CD14-positive monocyte (primary cell): ENCODE measurements at regions not wholly inside any gene's neighbourhood (a gene's known extent, or its start where the extent isn't known, plus 50 kb on each side); places are given as distances from the start of the nearest gene placed in this dataset.

Source experiments
- DNase-seq, 3 donors: peaks; one replicate each; pipeline ENCODE4 v3.0.0-alpha.2; 2011 to 2022
- H2AFZ ChIP-seq: 2 replicates; pipeline ENCODE4 v1.6.0; 2012; ENCODE audit warnings: mild to moderate bottlenecking, low read depth, low read length, inconsistent platforms; ENCODE audit not compliant: insufficient read depth, poor library complexity, severe bottlenecking
- H3K27ac ChIP-seq, 2 donors: 1 replicate in 1 of 2; 2 replicates in 1 of 2; pipeline ENCODE4 v1.5.1; 2012 to 2013; ENCODE audit warnings: low read length in 2 of 2, control low read depth in 1 of 2, inconsistent platforms in 1 of 2, low read depth in 1 of 2, mild to moderate bottlenecking in 1 of 2
- H3K27me3 ChIP-seq, 2 donors: one replicate each; pipeline versions ENCODE4 v1.6.0 to v1.6.1; 2011 to 2013; ENCODE audit warnings: low read length in 2 of 2; ENCODE audit not compliant: control insufficient read depth in 2 of 2, insufficient read depth in 2 of 2
- H3K36me3 ChIP-seq, 2 donors: replicated peaks in 1 of 2; 1 replicate in 1 of 2; 2 replicates in 1 of 2; pipeline versions ENCODE4 v1.5.1 to v1.6.1; 2012 to 2013; ENCODE audit warnings: low read length in 2 of 2, control low read depth in 1 of 2, inconsistent platforms in 1 of 2, mild to moderate bottlenecking in 1 of 2; ENCODE audit not compliant: insufficient read depth in 2 of 2, control insufficient read depth in 1 of 2
- H3K4me1 ChIP-seq, 2 donors: 1 replicate in 1 of 2; 2 replicates in 1 of 2; pipeline versions ENCODE4 v1.5.1 to v1.6.1; 2012 to 2013; ENCODE audit warnings: low read length in 2 of 2, control low read depth in 1 of 2, inconsistent platforms in 1 of 2, mild to moderate bottlenecking in 1 of 2, moderate library complexity in 1 of 2; ENCODE audit not compliant: insufficient read depth in 2 of 2, control insufficient read depth in 1 of 2
- H3K4me2 ChIP-seq: replicated peaks from 2 replicates; pipeline ENCODE3; 2012; ENCODE audit warnings: low read length, moderate library complexity, mild to moderate bottlenecking; ENCODE audit not compliant: poor library complexity, severe bottlenecking; ENCODE audit errors: extremely low read depth
- H3K4me3 ChIP-seq, 3 experiments: fragments of 200-600 bp in 1 of 3; sonication (generic) in 1 of 3; replicated peaks in 1 of 3; 1 replicate in 2 of 3; 2 replicates in 1 of 3; pipeline ENCODE4 v1.5.1; 2011 to 2013; ENCODE audit warnings: low read length in 3 of 3, mild to moderate bottlenecking in 3 of 3, control low read depth in 2 of 3, low read depth in 2 of 3, inconsistent platforms in 1 of 3, moderate library complexity in 1 of 3
- H3K79me2 ChIP-seq: 2 replicates; pipeline ENCODE4 v1.6.0; 2012; ENCODE audit warnings: mild to moderate bottlenecking, control low read depth, inconsistent platforms, low read length, moderate library complexity; ENCODE audit not compliant: insufficient read depth
- H3K9ac ChIP-seq: 2 replicates; pipeline ENCODE4 v1.6.0; 2017; ENCODE audit warnings: low read length, mild to moderate bottlenecking; ENCODE audit not compliant: insufficient read depth, poor library complexity, severe bottlenecking
- H3K9me3 ChIP-seq, 2 donors: replicated peaks in 1 of 2; 1 replicate in 1 of 2; 2 replicates in 1 of 2; pipeline versions ENCODE4 v1.5.1 to v1.6.1; 2012 to 2013; ENCODE audit warnings: low read length in 2 of 2, control low read depth in 1 of 2; ENCODE audit not compliant: control insufficient read depth in 1 of 2, insufficient read depth in 1 of 2
- H4K20me1 ChIP-seq: 2 replicates; pipeline ENCODE4 v1.6.0; 2012; ENCODE audit warnings: mild to moderate bottlenecking, low read length, control low read depth, moderate library complexity; ENCODE audit not compliant: insufficient read depth
- H3K27ac Mint-ChIP-seq, 7 donors: one replicate each; pipeline ENCODE4 v1.8.0; 2020; ENCODE audit warnings: mild to moderate bottlenecking in 7 of 7, mixed read lengths in 7 of 7, moderate library complexity in 6 of 7, inconsistent platforms in 2 of 7
- H3K27me3 Mint-ChIP-seq, 3 donors: one replicate each; pipeline ENCODE4 v1.8.0; 2021 to 2022; ENCODE audit warnings: low read depth in 3 of 3, mild to moderate bottlenecking in 3 of 3, mixed read lengths in 3 of 3, moderate library complexity in 3 of 3, inconsistent platforms in 1 of 3
- H3K36me3 Mint-ChIP-seq, 2 donors: one replicate each; pipeline ENCODE4 v1.8.0; 2020; ENCODE audit warnings: mixed read lengths in 2 of 2, inconsistent platforms in 1 of 2, mild to moderate bottlenecking in 1 of 2
- H3K4me1 Mint-ChIP-seq: one replicate; pipeline ENCODE4 v1.8.0; 2020; ENCODE audit warnings: mild to moderate bottlenecking, mixed read lengths
- H3K4me3 Mint-ChIP-seq, 2 donors: one replicate each; pipeline ENCODE4 v1.8.0; 2020; ENCODE audit warnings: mild to moderate bottlenecking in 2 of 2, mixed read lengths in 2 of 2, moderate library complexity in 1 of 2
- H3K9me3 Mint-ChIP-seq, 7 donors: one replicate each; pipeline ENCODE4 v1.8.0; 2020 to 2022; ENCODE audit warnings: mixed read lengths in 7 of 7, mild to moderate bottlenecking in 6 of 7, moderate library complexity in 6 of 7, inconsistent platforms in 2 of 7
- WGBS: methylation state at CpG from one replicate; pipeline ENCODE4 v1.1.5; 2013; ENCODE audit warnings: missing lambda C conversion rate; ENCODE audit not compliant: insufficient coverage; 5-methylcytosine and 5-hydroxymethylcytosine counted together
- intact Hi-C, 2 donors: fragments of 100-400 bp; cut with micrococcal nuclease; formaldehyde crosslinking; loops; one replicate each; pipeline versions ENCODE4 v1.15.0 to v1.15.1; 2023
- TF ChIP-seq, protein P1 (sequence below): fragments of 200-600 bp; IDR thresholded peaks from one replicate; pipeline ENCODE4 v1.8.0; 2022; ENCODE audit warnings: antibody characterized with exemption, mild to moderate bottlenecking

DNA sequence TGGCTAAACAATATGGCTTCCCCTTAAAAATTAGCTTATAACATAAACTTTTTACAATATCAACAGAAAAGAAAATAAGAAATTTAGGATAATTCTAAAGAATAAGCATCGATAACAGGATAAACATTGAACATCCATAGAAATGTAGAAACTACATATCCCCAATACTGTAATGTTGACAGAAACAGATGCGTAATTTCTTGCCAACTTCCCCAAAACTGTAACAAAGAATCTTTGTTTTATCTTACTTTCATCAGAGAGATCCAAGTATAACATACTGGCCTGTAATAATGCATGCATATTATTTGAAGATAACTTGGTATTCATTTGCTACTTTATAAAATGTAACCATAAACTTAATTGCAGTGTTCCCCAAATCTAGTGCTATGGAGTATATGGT lies 339.9 kb downstream of the ARL4A start:
- Histone ChIP-seq H3K9me3 (no peaks in the 10 kb centered on the region), H3K36me3 (no peaks in the 10 kb centered on the region), H3K9ac (no peak overlapping the region), H4K20me1 (no peaks in the 10 kb centered on the region), H3K79me2 (no peaks in the 10 kb centered on the region), H3K4me3 (no peak overlapping the region), H3K27me3 (no peaks in the 10 kb centered on the region), H3K4me1 (no peaks in the 10 kb centered on the region), H2AFZ (no peak overlapping the region), H3K4me2 (no peak overlapping the region), H3K27ac (no peak overlapping the region)
- H3K4me1 Mint-ChIP-seq, result no peaks in the 10 kb centered on the region
- TF ChIP-seq, protein P1, sequence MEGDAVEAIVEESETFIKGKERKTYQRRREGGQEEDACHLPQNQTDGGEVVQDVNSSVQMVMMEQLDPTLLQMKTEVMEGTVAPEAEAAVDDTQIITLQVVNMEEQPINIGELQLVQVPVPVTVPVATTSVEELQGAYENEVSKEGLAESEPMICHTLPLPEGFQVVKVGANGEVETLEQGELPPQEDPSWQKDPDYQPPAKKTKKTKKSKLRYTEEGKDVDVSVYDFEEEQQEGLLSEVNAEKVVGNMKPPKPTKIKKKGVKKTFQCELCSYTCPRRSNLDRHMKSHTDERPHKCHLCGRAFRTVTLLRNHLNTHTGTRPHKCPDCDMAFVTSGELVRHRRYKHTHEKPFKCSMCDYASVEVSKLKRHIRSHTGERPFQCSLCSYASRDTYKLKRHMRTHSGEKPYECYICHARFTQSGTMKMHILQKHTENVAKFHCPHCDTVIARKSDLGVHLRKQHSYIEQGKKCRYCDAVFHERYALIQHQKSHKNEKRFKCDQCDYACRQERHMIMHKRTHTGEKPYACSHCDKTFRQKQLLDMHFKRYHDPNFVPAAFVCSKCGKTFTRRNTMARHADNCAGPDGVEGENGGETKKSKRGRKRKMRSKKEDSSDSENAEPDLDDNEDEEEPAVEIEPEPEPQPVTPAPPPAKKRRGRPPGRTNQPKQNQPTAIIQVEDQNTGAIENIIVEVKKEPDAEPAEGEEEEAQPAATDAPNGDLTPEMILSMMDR, result no peak
- H3K27me3 Mint-ChIP-seq, result no peaks in the 10 kb centered on the region
- H3K9me3 Mint-ChIP-seq, result peaks cover 0 to 8% (median 0%) of the 10 kb centered on the region in 7 donors
- no peak for DNase-seq
- H3K36me3 Mint-ChIP-seq, result no peaks in the 10 kb centered on the region
- no peak overlapping the region for H3K27ac Mint-ChIP-seq
- WGBS, result no CpG with 5 or more reads among the region's 2 CpGs
- intact Hi-C loops, result no loop called here
- H3K4me3 Mint-ChIP-seq, result no peak overlapping the region

DNA sequence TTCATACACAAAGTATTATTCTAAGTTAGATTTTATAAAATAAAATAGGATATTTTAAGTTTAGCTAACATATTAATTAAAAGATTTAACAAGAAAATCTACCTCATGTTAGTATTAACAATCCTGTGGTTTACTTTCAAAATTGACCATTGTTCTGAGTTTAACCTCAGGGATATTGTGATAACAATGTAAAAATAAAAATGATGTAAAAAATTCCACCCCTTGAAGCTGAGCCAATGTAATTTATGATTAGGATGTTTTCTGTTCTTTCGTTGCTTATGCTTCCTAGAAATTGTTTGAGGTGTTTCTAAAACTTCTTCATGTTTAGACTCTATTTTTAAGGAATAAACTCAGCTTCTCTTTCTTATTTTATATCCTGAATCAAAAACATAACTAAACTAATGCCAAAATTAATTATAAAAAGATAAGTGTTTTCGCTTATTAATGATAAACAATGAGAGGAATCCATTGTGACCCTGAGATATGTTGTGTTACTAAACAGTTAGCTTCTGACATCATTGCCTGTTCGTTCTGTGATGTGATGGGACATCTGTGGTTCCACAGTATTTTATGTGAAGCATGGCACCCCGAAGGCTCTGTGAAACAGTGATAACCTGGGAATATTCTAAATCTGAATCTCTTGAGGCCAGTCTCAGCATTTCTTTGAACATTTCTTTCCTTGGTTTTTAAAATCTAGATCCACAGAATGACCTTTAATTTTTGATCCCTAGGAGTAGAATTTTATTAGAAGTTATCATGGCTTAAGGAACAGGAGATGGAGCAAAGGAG lies 340.8 kb downstream of the ARL4A start:
- H3K36me3 ChIP-seq, result no peaks in the 10 kb centered on the region
- H3K27me3 ChIP-seq, result no peaks in the 10 kb centered on the region
- H3K4me1 Mint-ChIP-seq, result no peaks in the 10 kb centered on the region
- H3K4me3 Mint-ChIP-seq, result no peak overlapping the region
- H3K4me1 ChIP-seq, result no peaks in the 10 kb centered on the region
- H3K4me3 ChIP-seq, result no peak overlapping the region
- WGBS, result 71% methylated on average over 2 of the region's 4 CpGs
- H3K27ac Mint-ChIP-seq, result no peak overlapping the region
- intact Hi-C loops, result no loop called here
- no peaks in the 10 kb centered on the region for H3K9me3 ChIP-seq
- H4K20me1 ChIP-seq, result no peaks in the 10 kb centered on the region
- no peak overlapping the region for H3K9ac ChIP-seq
- H3K36me3 Mint-ChIP-seq, result no peaks in the 10 kb centered on the region
- TF ChIP-seq, protein P1, result no peak
- no peak for DNase-seq
- H3K27ac ChIP-seq, result no peak overlapping the region
- no peaks in the 10 kb centered on the region for H3K79me2 ChIP-seq
- H3K9me3 Mint-ChIP-seq, result peaks cover 0 to 7% (median 0%) of the 10 kb centered on the region in 7 donors
- no peak overlapping the region for H2AFZ ChIP-seq
- H3K27me3 Mint-ChIP-seq, result no peaks in the 10 kb centered on the region
- H3K4me2 ChIP-seq, result no peak overlapping the region
